CD4-positive, alpha-beta T cell (primary cell): ENCODE measurements at regions not wholly inside any gene's neighbourhood (a gene's known extent, or its start where the extent isn't known, plus 50 kb on each side); places are given as distances from the start of the nearest gene placed in this dataset.
"Not testable (repeated sequence)": the region's sequence is repeated elsewhere in the genome, so short reads cannot be mapped to it uniquely, and the experiment has no call there.

Source experiments
- ATAC-seq: fragments of 200-7000 bp; cut with Tn5 transposase; one replicate; pipeline ENCODE4 v1.10.0; 2022; ENCODE audit warnings: mild to moderate bottlenecking; ENCODE audit not compliant: poor library complexity
- CTCF ChIA-PET: fragments of 350-600 bp; sonication (Branson Sonifier 250); formaldehyde crosslinking; loops from one replicate; lab custom pipeline; 2021; ENCODE audit warnings: antibody characterized with exemption, inconsistent platforms; lab: Charles Lee
- POLR2A ChIA-PET: fragments of 350-600 bp; sonication (Branson Sonifier 250); formaldehyde crosslinking; loops from one replicate; lab custom pipeline; 2021; ENCODE audit warnings: antibody characterized with exemption, inconsistent platforms; lab: Charles Lee
- DNase-seq, 14 experiments: peaks; one replicate each; pipeline ENCODE4 v3.0.0-alpha.2; 2013 to 2020; ENCODE audit warnings: mixed read lengths in 2 of 14
- H3K27ac ChIP-seq, 2 donors: one replicate each; pipeline versions ENCODE4 v1.5.1 to v1.7.0; 2013; ENCODE audit warnings: low read length in 2 of 2, low read depth in 1 of 2, mild to moderate bottlenecking in 1 of 2
- H3K27me3 ChIP-seq, 2 experiments: 1 replicate in 1 of 2; 2 replicates in 1 of 2; pipeline versions ENCODE4 v1.6.1 to v1.7.0; 2013; ENCODE audit warnings: low read length in 2 of 2, control low read depth in 1 of 2, mild to moderate bottlenecking in 1 of 2, moderate library complexity in 1 of 2; ENCODE audit not compliant: insufficient read depth in 2 of 2, control insufficient read depth in 1 of 2
- H3K36me3 ChIP-seq: one replicate; pipeline ENCODE4 v1.6.1; 2013; ENCODE audit warnings: low read length, control low read depth; ENCODE audit not compliant: insufficient read depth
- H3K4me1 ChIP-seq: one replicate; pipeline ENCODE4 v1.6.1; 2013; ENCODE audit warnings: low read length, control low read depth; ENCODE audit not compliant: insufficient read depth
- H3K4me3 ChIP-seq: one replicate; pipeline ENCODE4 v1.5.1; 2013; ENCODE audit warnings: mild to moderate bottlenecking, low read length, moderate library complexity
- H3K9me3 ChIP-seq, 2 experiments: 1 replicate in 1 of 2; 2 replicates in 1 of 2; pipeline versions ENCODE4 v1.6.1 to v1.7.0; 2013; ENCODE audit warnings: low read length in 2 of 2, mild to moderate bottlenecking in 2 of 2, control low read depth in 1 of 2, moderate library complexity in 1 of 2; ENCODE audit not compliant: control insufficient read depth in 1 of 2, insufficient read depth in 1 of 2
- H3K27ac Mint-ChIP-seq: one replicate; pipeline ENCODE4 v1.8.0; 2020; ENCODE audit warnings: mixed read lengths
- H3K27me3 Mint-ChIP-seq: one replicate; pipeline ENCODE4 v1.8.0; 2021; ENCODE audit warnings: mixed read lengths
- H3K36me3 Mint-ChIP-seq: one replicate; pipeline ENCODE4 v1.8.0; 2021; ENCODE audit warnings: low read depth, mixed read lengths
- H3K4me1 Mint-ChIP-seq: one replicate; pipeline ENCODE4 v1.8.0; 2021; ENCODE audit warnings: low read depth, mixed read lengths
- H3K4me3 Mint-ChIP-seq: one replicate; pipeline ENCODE4 v1.8.0; 2020; ENCODE audit warnings: mild to moderate bottlenecking, mixed read lengths
- H3K9me3 Mint-ChIP-seq: one replicate; pipeline ENCODE4 v1.8.0; 2020; ENCODE audit warnings: mixed read lengths
- intact Hi-C, 2 experiments: fragments of 100-400 bp; cut with DNase I in 1 of 2; cut with micrococcal nuclease in 1 of 2; formaldehyde crosslinking; loops; one replicate each; pipeline versions ENCODE4 v1.15.1 to v1.9.0; 2023 to 2025; cut with DNase I, micrococcal nuclease
- TF ChIP-seq, protein P1 (sequence below): fragments of 200-600 bp; IDR thresholded peaks from one replicate; pipeline ENCODE4 v1.8.0; 2022; ENCODE audit warnings: antibody characterized with exemption, mild to moderate bottlenecking

GRCh38 chr4:103415801-103416200 is 217.7 kb upstream of the CENPE start:
- peaks cover 0 to 2% of the 10 kb centered on the region in 2 experiments for H3K9me3 ChIP-seq
- DNase-seq (no peak), ATAC-seq (no peak)
- no peak overlapping the region for H3K27ac ChIP-seq
- Mint-ChIP-seq H3K9me3 (peaks cover 3% of the 10 kb centered on the region), H3K27ac (no peak overlapping the region), H3K36me3 (no peaks in the 10 kb centered on the region), H3K27me3 (no peaks in the 10 kb centered on the region), H3K4me3 (no peak overlapping the region), H3K4me1 (no peaks in the 10 kb centered on the region)
- no peaks in the 10 kb centered on the region for H3K4me1 ChIP-seq
- CTCF ChIA-PET = no interaction called here
- H3K36me3 ChIP-seq = no peaks in the 10 kb centered on the region
- TF ChIP-seq, protein P1, sequence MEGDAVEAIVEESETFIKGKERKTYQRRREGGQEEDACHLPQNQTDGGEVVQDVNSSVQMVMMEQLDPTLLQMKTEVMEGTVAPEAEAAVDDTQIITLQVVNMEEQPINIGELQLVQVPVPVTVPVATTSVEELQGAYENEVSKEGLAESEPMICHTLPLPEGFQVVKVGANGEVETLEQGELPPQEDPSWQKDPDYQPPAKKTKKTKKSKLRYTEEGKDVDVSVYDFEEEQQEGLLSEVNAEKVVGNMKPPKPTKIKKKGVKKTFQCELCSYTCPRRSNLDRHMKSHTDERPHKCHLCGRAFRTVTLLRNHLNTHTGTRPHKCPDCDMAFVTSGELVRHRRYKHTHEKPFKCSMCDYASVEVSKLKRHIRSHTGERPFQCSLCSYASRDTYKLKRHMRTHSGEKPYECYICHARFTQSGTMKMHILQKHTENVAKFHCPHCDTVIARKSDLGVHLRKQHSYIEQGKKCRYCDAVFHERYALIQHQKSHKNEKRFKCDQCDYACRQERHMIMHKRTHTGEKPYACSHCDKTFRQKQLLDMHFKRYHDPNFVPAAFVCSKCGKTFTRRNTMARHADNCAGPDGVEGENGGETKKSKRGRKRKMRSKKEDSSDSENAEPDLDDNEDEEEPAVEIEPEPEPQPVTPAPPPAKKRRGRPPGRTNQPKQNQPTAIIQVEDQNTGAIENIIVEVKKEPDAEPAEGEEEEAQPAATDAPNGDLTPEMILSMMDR = no peak
- no peaks in the 10 kb centered on the region for H3K27me3 ChIP-seq
- H3K4me3 ChIP-seq = no peak overlapping the region
- POLR2A ChIA-PET = no interaction called here
- intact Hi-C loops = no loop called here

- H3K36me3 Mint-ChIP-seq, H3K9me3 ChIP-seq, H3K4me3 ChIP-seq, ATAC-seq, H3K27ac ChIP-seq, H3K27me3 Mint-ChIP-seq, H3K36me3 ChIP-seq, H3K4me3 Mint-ChIP-seq, H3K4me1 ChIP-seq, intact Hi-C loops, POLR2A ChIA-PET, CTCF ChIA-PET, H3K4me1 Mint-ChIP-seq, H3K9me3 Mint-ChIP-seq, H3K27ac Mint-ChIP-seq, H3K27me3 ChIP-seq, DNase-seq: not testable (repeated sequence)
These were observed 214.5 kb upstream of the CENPE start for GRCh38 chr4:103412646-103413045.

DNA sequence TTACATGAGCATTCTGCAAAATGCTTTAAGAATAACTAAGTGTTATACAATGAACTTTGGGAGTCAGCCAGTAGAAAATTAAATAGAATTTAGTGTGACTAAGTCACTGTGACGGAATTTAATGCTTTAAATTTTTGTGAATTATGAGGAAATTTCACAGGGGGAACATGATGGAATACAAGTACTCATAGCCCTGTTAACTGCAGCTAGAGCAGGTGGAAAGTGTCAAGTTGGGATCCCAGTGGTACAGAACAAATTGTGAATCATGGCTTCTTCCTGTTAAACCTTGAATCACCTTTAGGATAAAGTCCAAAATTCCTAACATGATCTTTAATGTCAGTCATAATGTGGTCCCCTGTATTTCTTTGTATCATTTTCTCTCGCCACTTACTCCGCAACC is 212.2 kb upstream of the CENPE start:
- intact Hi-C loops = no loop called here
- H3K4me1 ChIP-seq = no peaks in the 10 kb centered on the region
- no peaks in the 10 kb centered on the region for H3K36me3 Mint-ChIP-seq
- no peaks in the 10 kb centered on the region for H3K27me3 Mint-ChIP-seq
- no peaks in the 10 kb centered on the region for H3K9me3 Mint-ChIP-seq
- H3K4me1 Mint-ChIP-seq = no peaks in the 10 kb centered on the region
- ATAC-seq = no peak
- no peak overlapping the region for H3K4me3 Mint-ChIP-seq
- no peak overlapping the region for H3K27ac Mint-ChIP-seq
- ChIA-PET CTCF (no interaction called here), POLR2A (no interaction called here)
- no peaks in the 10 kb centered on the region for H3K36me3 ChIP-seq
- H3K27me3 ChIP-seq = no peaks in the 10 kb centered on the region
- no peak for DNase-seq
- no peaks in the 10 kb centered on the region for H3K9me3 ChIP-seq
- no peak overlapping the region for H3K27ac ChIP-seq
- TF ChIP-seq, protein P1 = no peak
- no peak overlapping the region for H3K4me3 ChIP-seq

- Mint-ChIP-seq H3K27ac (no peak overlapping the region), H3K4me3 (no peak overlapping the region), H3K4me1 (no peaks in the 10 kb centered on the region), H3K9me3 (no peaks in the 10 kb centered on the region), H3K27me3 (no peaks in the 10 kb centered on the region), H3K36me3 (no peaks in the 10 kb centered on the region)
- DNase-seq (no peak), ATAC-seq (no peak)
- no peaks in the 10 kb centered on the region for H3K27me3 ChIP-seq
- ChIA-PET POLR2A (no interaction called here), CTCF (no interaction called here)
- no peaks in the 10 kb centered on the region for H3K36me3 ChIP-seq
- intact Hi-C loops = no loop called here
- no peak overlapping the region for H3K27ac ChIP-seq
- TF ChIP-seq, protein P1 = no peak
- no peaks in the 10 kb centered on the region for H3K4me1 ChIP-seq
- no peaks in the 10 kb centered on the region for H3K9me3 ChIP-seq
- H3K4me3 ChIP-seq = no peak overlapping the region
These were observed 207.3 kb upstream of the CENPE start for GRCh38 chr4:103405415-103405814.
